OCI-LY7 (cell line): ENCODE measurements at regions not wholly inside any gene's neighbourhood (a gene's known extent, or its start where the extent isn't known, plus 50 kb on each side); places are given as distances from the start of the nearest gene placed in this dataset.

Experiments
- BruUV-seq: library from RNA; stranded (reverse); fragments of 400-500 nt; replicated peaks from 2 replicates; lab custom pipeline; 2021; lab: Mats Ljungman, UMichigan
- CTCF ChIA-PET: fragments of 300-600 bp; sonication (Branson Sonifier 250); formaldehyde crosslinking; loops from one replicate; lab custom pipeline; 2022; ENCODE audit warnings: antibody characterized with exemption; ENCODE audit not compliant: unreplicated experiment; lab: Charles Lee
- POLR2A ChIA-PET: fragments of 300-600 bp; sonication (Branson Sonifier 250); formaldehyde crosslinking; loops from one replicate; lab custom pipeline; 2022; ENCODE audit warnings: antibody characterized with exemption; lab: Charles Lee
- DNase-seq: peaks from one replicate; pipeline ENCODE4 v3.0.0-alpha.2; 2015; ENCODE audit warnings: low spot score
- H2AFZ ChIP-seq: fragments of 200-600 bp; sonication (generic), shearing (Covaris generic); 2 replicates; pipeline ENCODE4 v1.6.1; 2014; ENCODE audit warnings: mild to moderate bottlenecking, antibody characterized with exemption, low read length, moderate library complexity
- H3K27ac ChIP-seq: fragments of 200-600 bp; sonication (generic); 2 replicates; pipeline ENCODE4 v1.5.1; 2014; ENCODE audit warnings: mixed run types, low read depth, mild to moderate bottlenecking, moderate library complexity, low read length, inconsistent platforms; ENCODE audit not compliant: poor library complexity, severe bottlenecking
- H3K36me3 ChIP-seq: fragments of 200-600 bp; sonication (generic); 2 replicates; pipeline ENCODE4 v1.6.1; 2014; ENCODE audit warnings: mild to moderate bottlenecking, antibody characterized with exemption, low read length, moderate library complexity, mixed read lengths; ENCODE audit not compliant: insufficient read depth
- H3K4me1 ChIP-seq: fragments of 200-600 bp; sonication (generic); 2 replicates; pipeline ENCODE4 v1.5.1; 2014; ENCODE audit warnings: mild to moderate bottlenecking, low read length; ENCODE audit not compliant: insufficient read depth, poor library complexity, severe bottlenecking
- H3K4me2 ChIP-seq: fragments of 200-600 bp; sonication (generic); 2 replicates; pipeline ENCODE4 v1.6.1; 2014; ENCODE audit warnings: mild to moderate bottlenecking, low read length
- H3K4me3 ChIP-seq: fragments of 200-600 bp; sonication (generic); 2 replicates; pipeline ENCODE4 v1.5.1; 2014; ENCODE audit warnings: mild to moderate bottlenecking, low read depth, low read length; ENCODE audit not compliant: poor library complexity, severe bottlenecking
- H3K79me2 ChIP-seq: fragments of 200-600 bp; sonication (generic); 2 replicates; pipeline ENCODE4 v1.6.1; 2016; ENCODE audit warnings: low read depth, mild to moderate bottlenecking, low read length, moderate library complexity, mixed read lengths; ENCODE audit not compliant: insufficient read depth
- H3K9me2 ChIP-seq: fragments of 200-600 bp; sonication (generic); 2 replicates; pipeline ENCODE4 v1.6.1; 2016; ENCODE audit warnings: mild to moderate bottlenecking, low read length, mixed read lengths; ENCODE audit not compliant: insufficient read depth
- H3K9me3 ChIP-seq: fragments of 200-600 bp; sonication (generic); 2 replicates; pipeline ENCODE4 v1.6.1; 2014; ENCODE audit warnings: mild to moderate bottlenecking, mixed run types, low read length, mixed read lengths
- H4K20me1 ChIP-seq: fragments of 200-600 bp; sonication (generic); 2 replicates; pipeline ENCODE4 v1.6.1; 2014; ENCODE audit warnings: mild to moderate bottlenecking, antibody characterized with exemption, low read length, moderate library complexity, mixed read lengths; ENCODE audit not compliant: insufficient read depth
- EZH2phosphoT487 ChIP-seq: fragments of 200-600 bp; sonication (generic); IDR thresholded peaks from 2 replicates; pipeline ENCODE4 v1.6.1; 2018; ENCODE audit warnings: low read depth, borderline replicate concordance, mild to moderate bottlenecking, mixed run types, antibody characterized with exemption, low read length, moderate library complexity, mixed read lengths
- intact Hi-C: fragments of 100-400 bp; cut with micrococcal nuclease; formaldehyde crosslinking; loops from one replicate; pipeline ENCODE4 v1.10.0; 2022; ENCODE audit not compliant: unreplicated experiment
- TF ChIP-seq, protein P1 (sequence below): fragments of 200-600 bp; sonication (generic); conservative IDR thresholded peaks from 2 replicates; pipeline ENCODE4 v1.5.1; 2014; ENCODE audit warnings: mild to moderate bottlenecking, antibody characterized with exemption, low read length, moderate library complexity, mixed read lengths

DNA sequence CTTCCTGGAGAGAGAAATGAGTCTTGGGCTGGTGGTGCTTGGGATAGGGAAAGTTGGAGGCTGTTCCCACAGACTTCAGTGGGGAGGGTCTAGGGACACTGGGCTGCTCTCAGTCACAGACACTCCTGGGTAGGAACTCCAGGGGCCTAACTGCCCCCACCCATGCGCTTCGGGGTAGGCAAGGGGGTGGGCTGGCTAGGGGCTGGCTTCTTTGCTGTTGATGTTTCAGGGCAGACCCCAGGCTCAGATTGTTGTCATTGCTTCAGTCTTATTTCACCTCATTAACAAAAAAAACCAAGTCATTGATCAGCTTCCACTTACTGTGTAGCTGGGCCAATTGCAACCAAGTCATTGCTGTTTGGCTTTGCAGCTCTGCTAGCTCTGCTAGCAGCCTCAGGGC lies 160.1 kb upstream of the CSF3R start:
- H3K36me3 ChIP-seq: no peaks in the 10 kb centered on the region
- H4K20me1 ChIP-seq: no peaks in the 10 kb centered on the region
- H3K4me1 ChIP-seq: peaks cover 35% of the 10 kb centered on the region
- intact Hi-C loops: no loop called here
- BruUV-seq: no TSS peak
- H3K9me2 ChIP-seq: no peaks in the 10 kb centered on the region
- ChIA-PET POLR2A (no interaction called here), CTCF (interaction anchor here (0.6 kb wide), 1 partner anchor 13 kb away, joined by 3 read pairs; no protein-coding TSS in a partner anchor)
- DNase-seq: no peak
- H3K9me3 ChIP-seq: no peaks in the 10 kb centered on the region
- H3K27ac ChIP-seq: no peak overlapping the region
- H2AFZ ChIP-seq: no peak overlapping the region
- TF ChIP-seq, protein P1, sequence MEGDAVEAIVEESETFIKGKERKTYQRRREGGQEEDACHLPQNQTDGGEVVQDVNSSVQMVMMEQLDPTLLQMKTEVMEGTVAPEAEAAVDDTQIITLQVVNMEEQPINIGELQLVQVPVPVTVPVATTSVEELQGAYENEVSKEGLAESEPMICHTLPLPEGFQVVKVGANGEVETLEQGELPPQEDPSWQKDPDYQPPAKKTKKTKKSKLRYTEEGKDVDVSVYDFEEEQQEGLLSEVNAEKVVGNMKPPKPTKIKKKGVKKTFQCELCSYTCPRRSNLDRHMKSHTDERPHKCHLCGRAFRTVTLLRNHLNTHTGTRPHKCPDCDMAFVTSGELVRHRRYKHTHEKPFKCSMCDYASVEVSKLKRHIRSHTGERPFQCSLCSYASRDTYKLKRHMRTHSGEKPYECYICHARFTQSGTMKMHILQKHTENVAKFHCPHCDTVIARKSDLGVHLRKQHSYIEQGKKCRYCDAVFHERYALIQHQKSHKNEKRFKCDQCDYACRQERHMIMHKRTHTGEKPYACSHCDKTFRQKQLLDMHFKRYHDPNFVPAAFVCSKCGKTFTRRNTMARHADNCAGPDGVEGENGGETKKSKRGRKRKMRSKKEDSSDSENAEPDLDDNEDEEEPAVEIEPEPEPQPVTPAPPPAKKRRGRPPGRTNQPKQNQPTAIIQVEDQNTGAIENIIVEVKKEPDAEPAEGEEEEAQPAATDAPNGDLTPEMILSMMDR: no peak
- no peak for TF ChIP-seq EZH2phosphoT487
- peak overlapping the region; percentile 68; the same call in 1 of the 2 replicates for H3K4me2 ChIP-seq
- H3K4me3 ChIP-seq: no peak overlapping the region
- H3K79me2 ChIP-seq: no peaks in the 10 kb centered on the region

DNA sequence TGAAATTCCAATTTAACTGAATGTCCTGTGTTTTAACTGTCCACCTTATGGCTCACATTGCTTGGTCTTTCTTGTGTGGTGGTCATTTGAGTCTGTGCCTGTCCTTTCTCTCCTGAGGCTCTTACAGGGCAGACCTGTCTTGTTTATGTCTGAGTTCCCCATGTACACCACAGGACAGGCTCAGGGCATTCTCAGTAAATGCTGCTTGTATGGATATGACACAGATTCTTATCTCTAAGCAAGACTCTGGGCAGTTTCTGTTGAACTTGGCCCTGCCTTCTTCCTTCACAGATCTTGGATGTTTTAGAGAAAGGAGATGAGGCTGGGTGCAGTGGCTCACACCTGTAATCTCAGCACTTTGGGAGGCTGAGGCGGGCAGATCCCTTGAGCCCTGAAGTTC lies 159.1 kb upstream of the CSF3R start:
- intact Hi-C loops: no loop called here
- H3K4me3 ChIP-seq: no peak overlapping the region
- H3K4me2 ChIP-seq: no peak overlapping the region
- BruUV-seq: no TSS peak
- TF ChIP-seq, protein P1: no peak
- no peak for TF ChIP-seq EZH2phosphoT487
- no peaks in the 10 kb centered on the region for H4K20me1 ChIP-seq
- H3K27ac ChIP-seq: no peak overlapping the region
- DNase-seq: no peak
- no peaks in the 10 kb centered on the region for H3K79me2 ChIP-seq
- H3K4me1 ChIP-seq: peaks cover 35% of the 10 kb centered on the region
- H3K9me3 ChIP-seq: no peaks in the 10 kb centered on the region
- POLR2A ChIA-PET: no interaction called here
- CTCF ChIA-PET: no interaction called here
- H3K36me3 ChIP-seq: no peaks in the 10 kb centered on the region
- H2AFZ ChIP-seq: no peak overlapping the region
- no peaks in the 10 kb centered on the region for H3K9me2 ChIP-seq

DNA sequence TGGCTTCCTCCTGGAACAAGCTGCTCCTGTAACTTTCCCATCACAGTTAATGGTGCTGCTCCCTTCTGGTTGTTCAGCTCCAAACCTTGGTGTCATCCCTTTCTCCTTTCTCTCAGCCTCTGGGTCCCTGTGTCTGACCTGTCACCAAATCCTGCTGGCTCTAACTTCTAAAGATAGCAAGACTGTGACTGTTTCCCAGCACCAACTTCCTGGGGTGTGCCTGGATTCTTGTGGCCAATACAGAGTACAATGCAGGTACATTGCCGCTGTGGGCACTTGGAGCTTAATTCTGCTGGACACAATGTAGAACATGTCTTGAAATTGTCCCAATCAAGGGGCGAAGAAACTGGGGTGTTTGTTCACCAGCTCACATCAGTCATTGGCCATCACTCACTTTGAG lies 156.7 kb upstream of the CSF3R start:
- POLR2A ChIA-PET: no interaction called here
- H2AFZ ChIP-seq: no peak overlapping the region
- H3K4me2 ChIP-seq: no peak overlapping the region
- H3K9me2 ChIP-seq: no peaks in the 10 kb centered on the region
- H3K4me1 ChIP-seq: peaks cover 28% of the 10 kb centered on the region
- no peak overlapping the region for H3K4me3 ChIP-seq
- no TSS peak for BruUV-seq
- no peaks in the 10 kb centered on the region for H3K36me3 ChIP-seq
- H3K9me3 ChIP-seq: no peaks in the 10 kb centered on the region
- TF ChIP-seq EZH2phosphoT487: no peak
- TF ChIP-seq, protein P1: no peak
- H3K27ac ChIP-seq: no peak overlapping the region
- no peak for DNase-seq
- no peaks in the 10 kb centered on the region for H4K20me1 ChIP-seq
- CTCF ChIA-PET: no interaction called here
- intact Hi-C loops: no loop called here
- no peaks in the 10 kb centered on the region for H3K79me2 ChIP-seq
